ENCODE measurements at regions not wholly inside any gene's neighbourhood (a gene's known extent, or its start where the extent isn't known, plus 50 kb on each side); places are given as distances from the start of the nearest gene placed in this dataset.

DNA sequence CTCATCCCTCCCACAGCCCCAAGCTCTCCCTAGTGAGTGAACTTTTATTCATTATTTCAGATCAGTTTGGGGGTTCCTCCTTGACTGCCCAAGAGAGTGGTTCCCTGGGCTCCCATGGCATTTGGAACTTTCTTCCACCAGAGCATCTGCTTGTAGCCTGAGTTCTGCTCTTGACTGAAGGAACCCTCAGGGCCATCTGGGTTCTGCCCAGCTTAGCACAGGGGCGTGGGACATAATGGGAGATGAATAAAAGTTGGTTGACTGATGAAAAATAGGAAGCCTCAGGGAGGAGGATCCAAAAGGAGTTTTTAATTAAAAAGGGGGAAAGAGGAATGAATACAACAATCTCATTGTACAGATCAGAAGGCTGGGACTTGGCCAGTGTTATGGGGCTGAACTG, 73.4 kb downstream of the CYTL1 start:
- TF ChIP-seq, protein P1, sequence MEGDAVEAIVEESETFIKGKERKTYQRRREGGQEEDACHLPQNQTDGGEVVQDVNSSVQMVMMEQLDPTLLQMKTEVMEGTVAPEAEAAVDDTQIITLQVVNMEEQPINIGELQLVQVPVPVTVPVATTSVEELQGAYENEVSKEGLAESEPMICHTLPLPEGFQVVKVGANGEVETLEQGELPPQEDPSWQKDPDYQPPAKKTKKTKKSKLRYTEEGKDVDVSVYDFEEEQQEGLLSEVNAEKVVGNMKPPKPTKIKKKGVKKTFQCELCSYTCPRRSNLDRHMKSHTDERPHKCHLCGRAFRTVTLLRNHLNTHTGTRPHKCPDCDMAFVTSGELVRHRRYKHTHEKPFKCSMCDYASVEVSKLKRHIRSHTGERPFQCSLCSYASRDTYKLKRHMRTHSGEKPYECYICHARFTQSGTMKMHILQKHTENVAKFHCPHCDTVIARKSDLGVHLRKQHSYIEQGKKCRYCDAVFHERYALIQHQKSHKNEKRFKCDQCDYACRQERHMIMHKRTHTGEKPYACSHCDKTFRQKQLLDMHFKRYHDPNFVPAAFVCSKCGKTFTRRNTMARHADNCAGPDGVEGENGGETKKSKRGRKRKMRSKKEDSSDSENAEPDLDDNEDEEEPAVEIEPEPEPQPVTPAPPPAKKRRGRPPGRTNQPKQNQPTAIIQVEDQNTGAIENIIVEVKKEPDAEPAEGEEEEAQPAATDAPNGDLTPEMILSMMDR (IDR thresholded peaks at IDR 0.05; ENCODE audit: low read depth, low read length), result no peak
- TF ChIP-seq EZH2phosphoT487 (IDR thresholded peaks at IDR 0.05; ENCODE audit: low read depth), result no peak

Data from OCI-LY3 (cell line).